ENCODE measurements at regions not wholly inside any gene's neighbourhood (a gene's known extent, or its start where the extent isn't known, plus 50 kb on each side); places are given as distances from the start of the nearest gene placed in this dataset.
A peak's percentile ranks its signal among the peaks of the same experiment; 100 is the strongest.

- no peak for TF ChIP-seq CEBPB (IDR thresholded peaks at IDR 0.05)
- TF ChIP-seq FOSL2 (IDR thresholded peaks at IDR 0.05) = no peak
- no peak for TF ChIP-seq FOSL2 (CRISPR knock-in tag; IDR thresholded peaks at IDR 0.05)
- TF ChIP-seq JUNB (IDR thresholded peaks at IDR 0.05) = no peak
- Histone ChIP-seq H3K4me1 (peaks cover 38% of the 10 kb centered on the region), H3K27ac (peak overlapping the region; percentile 90 to 93), H3K4me2 (no peak overlapping the region), H3K4me3 (no peak overlapping the region), H3K9me3 (no peaks in the 10 kb centered on the region; the same call in 2 of the 3 replicates)
- ChIA-PET CTCF (no interaction called here), POLR2A (no interaction called here)
- FAIRE-seq = no peak
- 95% methylated on average over 15 of the region's 15 CpGs for WGBS (ENCODE audit: missing lambda C conversion rate)
- DNase-seq (ENCODE audit: low read depth in 1 of 2, low spot score in 1 of 2) = no peak
- no peak for ATAC-seq
Observed at GRCh38 chr9:96167011-96167410, 135.0 kb downstream of the HSD17B3 start.

- Histone ChIP-seq H3K9me3 (no peaks in the 10 kb centered on the region; the same call in 2 of the 3 replicates), H3K4me1 (peaks cover 16% of the 10 kb centered on the region), H3K27ac (peak overlapping the region; percentile 12 to 55; a peak in 4 of 6 replicates), H3K4me2 (no peak overlapping the region), H3K4me3 (no peak overlapping the region)
- TF ChIP-seq CHD2 (IDR thresholded peaks at IDR 0.05; ENCODE audit: low read length, partially characterized antibody) (no peak), NPAS2 (CRISPR knock-in tag; IDR thresholded peaks at IDR 0.05; ENCODE audit: borderline replicate concordance) (no peak), CBX8 (IDR thresholded peaks at IDR 0.05) (no peak), JUNB (IDR thresholded peaks at IDR 0.05) (no peak), RCOR1 (IDR thresholded peaks at IDR 0.05; ENCODE audit: low read depth, low read length) (no peak), HES2 (IDR thresholded peaks at IDR 0.05) (no peak), NFE2L2 (conservative IDR thresholded peaks at IDR 0.05; ENCODE audit: low read length) (no peak)
- FAIRE-seq (no peak), DNase-seq (ENCODE audit: low read depth in 1 of 2, low spot score in 1 of 2) (no peak), ATAC-seq (no peak)
- ChIA-PET POLR2A (no interaction called here), CTCF (interaction anchor here (1.1 to 3.9 kb wide), 4 partner anchors 9 to 13 kb away, joined by 3 to 13 read pairs (median 4); no protein-coding TSS in a partner anchor)
- 91% methylated on average over 11 of the region's 11 CpGs for WGBS (ENCODE audit: missing lambda C conversion rate)
Observed at GRCh38 chr9:96164268-96164683, 137.7 kb downstream of the HSD17B3 start.

- Histone ChIP-seq H3K4me2 (no peak overlapping the region), H3K9me3 (no peaks in the 10 kb centered on the region; the same call in 2 of the 3 replicates), H3K4me3 (no peak overlapping the region), H3K4me1 (peaks cover 11% of the 10 kb centered on the region), H3K27ac (peak overlapping the region; percentile 12 to 55; a peak in 4 of 6 replicates)
- ATAC-seq (no peak), DNase-seq (ENCODE audit: low read depth in 1 of 2, low spot score in 1 of 2) (no peak), FAIRE-seq (no peak)
- TF ChIP-seq TP53 (CRISPR knock-in tag; IDR thresholded peaks at IDR 0.05) (no peak), NFE2L2 (conservative IDR thresholded peaks at IDR 0.05; ENCODE audit: low read length) (no peak), HOXB5 (CRISPR knock-in tag; IDR thresholded peaks at IDR 0.05) (no peak), HEYL (CRISPR knock-in tag; IDR thresholded peaks at IDR 0.05) (no peak), E2F6 (IDR thresholded peaks at IDR 0.05; ENCODE audit: borderline replicate concordance, low read depth) (no peak), HMGXB4 (CRISPR knock-in tag; IDR thresholded peaks at IDR 0.05; ENCODE audit: borderline replicate concordance) (no peak), POLR2AphosphoS2 (conservative IDR thresholded peaks at IDR 0.05; ENCODE audit: low read length) (no peak), BHLHE40 (IDR thresholded peaks at IDR 0.05; ENCODE audit: low read depth, low read length) (no peak), CBX8 (IDR thresholded peaks at IDR 0.05) (no peak), JUNB (IDR thresholded peaks at IDR 0.05) (no peak), HES2 (IDR thresholded peaks at IDR 0.05) (no peak), NR3C1 (IDR thresholded peaks at IDR 0.05) (no peak), BCL3 (IDR thresholded peaks at IDR 0.05) (no peak), SREBF2 (IDR thresholded peaks at IDR 0.05) (no peak)
- CTCF ChIA-PET = interaction anchor here (1.1 to 3.9 kb wide), 3 partner anchors 9 to 12 kb away, joined by 3 to 13 read pairs (median 5); no protein-coding TSS in a partner anchor
- WGBS (ENCODE audit: missing lambda C conversion rate) = 93% methylated on average over 14 of the region's 14 CpGs
- POLR2A ChIA-PET = no interaction called here
Observed at GRCh38 chr9:96163712-96164111, 138.3 kb downstream of the HSD17B3 start.
